Natural killer cell (primary cell): ENCODE measurements at regions not wholly inside any gene's neighbourhood (a gene's known extent, or its start where the extent isn't known, plus 50 kb on each side); places are given as distances from the start of the nearest gene placed in this dataset.

ENCODE experiments used
- ATAC-seq, 3 donors: fragments of 150-1000 bp in 2 of 3; fragments of 200-7000 bp in 1 of 3; cut with Tn5 transposase; 1 replicate in 1 of 3; 2 replicates in 2 of 3; pipeline ENCODE4 v1.10.0; 2021; ENCODE audit warnings: mild to moderate bottlenecking in 2 of 3, moderate library complexity in 2 of 3
- DNase-seq, 2 donors: peaks; one replicate each; pipeline versions ENCODE4 v3.0.0 to v3.0.0-alpha.2; 2013 to 2021; ENCODE audit warnings: mixed read lengths in 1 of 2
- H3K27ac ChIP-seq: one replicate; pipeline ENCODE4 v1.5.1; 2013; ENCODE audit warnings: mild to moderate bottlenecking, low read length
- H3K27me3 ChIP-seq: one replicate; pipeline ENCODE4 v1.6.1; 2013; ENCODE audit warnings: low read length; ENCODE audit not compliant: control insufficient read depth, insufficient read depth
- H3K36me3 ChIP-seq: one replicate; pipeline ENCODE4 v1.6.1; 2013; ENCODE audit warnings: low read length; ENCODE audit not compliant: control insufficient read depth, insufficient read depth
- H3K4me1 ChIP-seq: one replicate; pipeline ENCODE4 v1.6.1; 2013; ENCODE audit warnings: low read length; ENCODE audit not compliant: control insufficient read depth, insufficient read depth
- H3K4me3 ChIP-seq: one replicate; pipeline ENCODE4 v1.5.1; 2013; ENCODE audit warnings: low read length
- H3K9me3 ChIP-seq: one replicate; pipeline ENCODE4 v1.6.1; 2013; ENCODE audit warnings: low read length; ENCODE audit not compliant: control insufficient read depth, insufficient read depth
- H3K27ac Mint-ChIP-seq, 2 donors: one replicate each; pipeline ENCODE4 v1.8.0; 2022; ENCODE audit warnings: mild to moderate bottlenecking in 2 of 2, mixed read lengths in 2 of 2, moderate library complexity in 1 of 2
- H3K27me3 Mint-ChIP-seq, 2 donors: one replicate each; pipeline ENCODE4 v1.8.0; 2022; ENCODE audit warnings: low read depth in 2 of 2, mixed read lengths in 2 of 2
- H3K36me3 Mint-ChIP-seq: one replicate; pipeline ENCODE4 v1.8.0; 2022; ENCODE audit warnings: mixed read lengths
- H3K4me1 Mint-ChIP-seq, 2 donors: one replicate each; pipeline ENCODE4 v1.8.0; 2022; ENCODE audit warnings: mixed read lengths in 2 of 2
- H3K4me3 Mint-ChIP-seq: one replicate; pipeline ENCODE4 v1.8.0; 2022; ENCODE audit warnings: mild to moderate bottlenecking, moderate library complexity, mixed read lengths
- H3K9me3 Mint-ChIP-seq, 2 donors: one replicate each; pipeline ENCODE4 v1.8.0; 2022; ENCODE audit warnings: mixed read lengths in 2 of 2
- WGBS: methylation state at CpG from one replicate; pipeline ENCODE4 v1.1.7; 2013; ENCODE audit warnings: missing lambda C conversion rate; ENCODE audit not compliant: insufficient coverage; 5-methylcytosine and 5-hydroxymethylcytosine counted together
- intact Hi-C: fragments of 100-400 bp; cut with micrococcal nuclease; formaldehyde crosslinking; loops from one replicate; pipeline ENCODE4 v1.14.2; 2022
- TF ChIP-seq, protein P1 (sequence below): fragments of 200-600 bp; IDR thresholded peaks from one replicate; pipeline ENCODE4 v1.8.0; 2022; ENCODE audit warnings: antibody characterized with exemption

DNA sequence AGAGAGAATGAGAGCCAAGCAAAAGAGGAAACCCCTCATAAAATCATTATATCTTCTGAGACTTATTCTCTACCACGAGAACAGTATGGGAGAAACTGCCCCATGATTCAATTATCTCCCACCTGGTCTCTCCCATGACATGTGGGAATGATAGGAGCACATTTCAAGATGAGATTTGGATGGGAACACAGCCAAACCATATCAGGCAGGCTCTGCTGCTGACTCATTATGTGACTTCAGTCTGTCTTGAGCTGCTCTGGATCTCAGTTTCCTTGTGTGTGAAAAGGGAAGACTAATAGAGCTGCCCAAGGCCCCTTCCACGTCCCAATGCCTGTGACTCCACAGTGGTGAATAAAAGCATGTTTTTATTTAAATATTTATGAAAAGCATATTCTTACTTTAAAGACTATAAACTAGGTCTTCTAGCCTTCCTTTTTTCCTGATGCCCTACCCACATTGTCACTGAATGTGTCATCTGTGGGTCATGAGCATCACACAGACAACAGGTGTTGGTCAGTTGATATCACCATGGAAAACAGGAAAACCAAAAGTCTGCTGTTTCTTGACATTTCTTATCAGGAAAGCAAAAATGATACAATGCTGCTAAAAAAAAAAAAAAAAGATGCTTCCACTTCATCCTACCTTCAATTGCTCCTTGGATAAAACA is 96.0 kb upstream of the PPP2R3A start:
- no peaks in the 10 kb centered on the region for H3K9me3 ChIP-seq
- ATAC-seq, result no peak
- H3K27me3 ChIP-seq, result no peaks in the 10 kb centered on the region
- no peak for DNase-seq
- TF ChIP-seq, protein P1, sequence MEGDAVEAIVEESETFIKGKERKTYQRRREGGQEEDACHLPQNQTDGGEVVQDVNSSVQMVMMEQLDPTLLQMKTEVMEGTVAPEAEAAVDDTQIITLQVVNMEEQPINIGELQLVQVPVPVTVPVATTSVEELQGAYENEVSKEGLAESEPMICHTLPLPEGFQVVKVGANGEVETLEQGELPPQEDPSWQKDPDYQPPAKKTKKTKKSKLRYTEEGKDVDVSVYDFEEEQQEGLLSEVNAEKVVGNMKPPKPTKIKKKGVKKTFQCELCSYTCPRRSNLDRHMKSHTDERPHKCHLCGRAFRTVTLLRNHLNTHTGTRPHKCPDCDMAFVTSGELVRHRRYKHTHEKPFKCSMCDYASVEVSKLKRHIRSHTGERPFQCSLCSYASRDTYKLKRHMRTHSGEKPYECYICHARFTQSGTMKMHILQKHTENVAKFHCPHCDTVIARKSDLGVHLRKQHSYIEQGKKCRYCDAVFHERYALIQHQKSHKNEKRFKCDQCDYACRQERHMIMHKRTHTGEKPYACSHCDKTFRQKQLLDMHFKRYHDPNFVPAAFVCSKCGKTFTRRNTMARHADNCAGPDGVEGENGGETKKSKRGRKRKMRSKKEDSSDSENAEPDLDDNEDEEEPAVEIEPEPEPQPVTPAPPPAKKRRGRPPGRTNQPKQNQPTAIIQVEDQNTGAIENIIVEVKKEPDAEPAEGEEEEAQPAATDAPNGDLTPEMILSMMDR, result no peak
- intact Hi-C loops, result no loop called here
- H3K36me3 Mint-ChIP-seq, result peaks cover 12% of the 10 kb centered on the region
- no peaks in the 10 kb centered on the region for H3K4me1 ChIP-seq
- no peaks in the 10 kb centered on the region for H3K36me3 ChIP-seq
- H3K27ac Mint-ChIP-seq, result no peak overlapping the region
- H3K4me1 Mint-ChIP-seq, result no peaks in the 10 kb centered on the region
- H3K4me3 ChIP-seq, result no peak overlapping the region
- WGBS, result no CpG with 5 or more reads among the region's 2 CpGs
- no peak overlapping the region for H3K4me3 Mint-ChIP-seq
- no peak overlapping the region for H3K27ac ChIP-seq
- H3K27me3 Mint-ChIP-seq, result no peaks in the 10 kb centered on the region
- H3K9me3 Mint-ChIP-seq, result peaks cover 8 to 10% of the 10 kb centered on the region in 2 donors

GRCh38 chr3:135871311-135871710 is 94.2 kb upstream of the PPP2R3A start:
- Histone ChIP-seq H3K9me3 (no peaks in the 10 kb centered on the region), H3K4me3 (no peak overlapping the region), H3K27ac (no peak overlapping the region), H3K27me3 (no peaks in the 10 kb centered on the region), H3K36me3 (no peaks in the 10 kb centered on the region), H3K4me1 (no peaks in the 10 kb centered on the region)
- 84% methylated on average over 1 of the region's 1 CpG for WGBS
- ATAC-seq, result no peak
- no peak overlapping the region for H3K27ac Mint-ChIP-seq
- TF ChIP-seq, protein P1, result no peak
- H3K27me3 Mint-ChIP-seq, result no peaks in the 10 kb centered on the region
- intact Hi-C loops, result no loop called here
- H3K36me3 Mint-ChIP-seq, result peaks cover 12% of the 10 kb centered on the region
- DNase-seq, result no peak
- no peaks in the 10 kb centered on the region for H3K4me1 Mint-ChIP-seq
- H3K9me3 Mint-ChIP-seq, result peaks cover 10% of the 10 kb centered on the region in 2 donors
- H3K4me3 Mint-ChIP-seq, result no peak overlapping the region

GRCh38 chr3:135874035-135874434 is 91.5 kb upstream of the PPP2R3A start:
- H3K36me3 Mint-ChIP-seq, result peaks cover 12% of the 10 kb centered on the region
- H3K9me3 ChIP-seq, result no peaks in the 10 kb centered on the region
- TF ChIP-seq, protein P1, result no peak
- WGBS, result 100% methylated on average over 1 of the region's 2 CpGs
- no peaks in the 10 kb centered on the region for H3K27me3 Mint-ChIP-seq
- no peak overlapping the region for H3K4me3 Mint-ChIP-seq
- no peak for ATAC-seq
- no peak overlapping the region for H3K27ac ChIP-seq
- no peaks in the 10 kb centered on the region for H3K27me3 ChIP-seq
- H3K4me1 Mint-ChIP-seq, result no peaks in the 10 kb centered on the region
- no peaks in the 10 kb centered on the region for H3K4me1 ChIP-seq
- no peak overlapping the region for H3K4me3 ChIP-seq
- H3K36me3 ChIP-seq, result no peaks in the 10 kb centered on the region
- no peak overlapping the region for H3K27ac Mint-ChIP-seq
- DNase-seq, result no peak
- peaks cover 10 to 11% of the 10 kb centered on the region in 2 donors for H3K9me3 Mint-ChIP-seq
- intact Hi-C loops, result no loop called here

DNA sequence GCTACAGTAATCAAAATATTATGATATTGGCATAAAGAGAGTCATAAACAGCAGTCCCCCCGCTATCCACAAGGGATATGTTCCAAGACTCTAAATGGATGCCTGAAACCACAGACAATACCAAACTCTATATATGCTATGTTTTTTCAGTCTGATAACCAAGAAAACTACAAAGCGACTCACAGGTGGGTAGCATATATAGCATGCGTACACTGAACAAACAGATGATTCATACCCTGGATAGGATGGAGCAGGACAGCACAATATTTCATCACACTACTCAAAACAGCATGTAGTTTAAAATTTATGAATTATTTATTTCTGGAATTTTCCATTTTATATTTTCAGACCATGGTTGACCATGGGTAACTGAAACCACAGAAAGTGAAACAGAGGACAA is 87.0 kb upstream of the PPP2R3A start:
- no peak for ATAC-seq
- WGBS, result 85% methylated on average over 2 of the region's 3 CpGs
- H3K4me3 ChIP-seq, result no peak overlapping the region
- no peaks in the 10 kb centered on the region for H3K4me1 Mint-ChIP-seq
- intact Hi-C loops, result no loop called here
- H3K36me3 ChIP-seq, result no peaks in the 10 kb centered on the region
- H3K27ac ChIP-seq, result no peak overlapping the region
- no peak overlapping the region for H3K4me3 Mint-ChIP-seq
- H3K4me1 ChIP-seq, result no peaks in the 10 kb centered on the region
- H3K27ac Mint-ChIP-seq, result no peak overlapping the region
- H3K27me3 Mint-ChIP-seq, result no peaks in the 10 kb centered on the region
- H3K9me3 Mint-ChIP-seq, result peaks cover 5 to 6% of the 10 kb centered on the region in 2 donors
- peaks cover 5% of the 10 kb centered on the region for H3K36me3 Mint-ChIP-seq
- TF ChIP-seq, protein P1, result no peak
- no peaks in the 10 kb centered on the region for H3K9me3 ChIP-seq
- H3K27me3 ChIP-seq, result no peaks in the 10 kb centered on the region
- no peak for DNase-seq
